ENCODE measurements at regions not wholly inside any gene's neighbourhood (a gene's known extent, or its start where the extent isn't known, plus 50 kb on each side); places are given as distances from the start of the nearest gene placed in this dataset.

GRCh38 chr4:104418286-104418685 is 76.4 kb downstream of the CXXC4 start:
- DNase-seq (ENCODE audit: low read depth) = no peak
- TF ChIP-seq CTCF (IDR thresholded peaks at IDR 0.05; ENCODE audit: insufficient read depth, low read depth, low read length, missing control alignments) = no peak
- H3K4me3 ChIP-seq (ENCODE audit: low read depth, low read length) = no peak overlapping the region

GRCh38 chr4:104417357-104417882 is 77.3 kb downstream of the CXXC4 start:
- no peak for TF ChIP-seq CTCF (IDR thresholded peaks at IDR 0.05; ENCODE audit: insufficient read depth, low read depth, low read length, missing control alignments)
- H3K4me3 ChIP-seq (ENCODE audit: low read depth, low read length) = no peak overlapping the region
- DNase-seq (ENCODE audit: low read depth) = no peak

GRCh38 chr4:104416725-104417356 is 77.9 kb downstream of the CXXC4 start:
- no peak for TF ChIP-seq CTCF (IDR thresholded peaks at IDR 0.05; ENCODE audit: insufficient read depth, low read depth, low read length, missing control alignments)
- no peak for DNase-seq (ENCODE audit: low read depth)
- no peak overlapping the region for H3K4me3 ChIP-seq (ENCODE audit: low read depth, low read length)

- no peak for TF ChIP-seq CTCF (IDR thresholded peaks at IDR 0.05; ENCODE audit: insufficient read depth, low read depth, low read length, missing control alignments)
- H3K4me3 ChIP-seq (ENCODE audit: low read depth, low read length) = no peak overlapping the region
These were observed 81.2 kb downstream of the CXXC4 start for GRCh38 chr4:104413487-104413886.

GRCh38 chr4:104412344-104412743 is 82.3 kb downstream of the CXXC4 start:
- TF ChIP-seq CTCF (IDR thresholded peaks at IDR 0.05; ENCODE audit: insufficient read depth, low read depth, low read length, missing control alignments) = no peak

More at GRCh38 chr4:104413487-104413886, 81.2 kb downstream of the CXXC4 start:
- no peak for DNase-seq (ENCODE audit: low read depth)

GRCh38 chr4:104411502-104411901 is 83.2 kb downstream of the CXXC4 start:
- DNase-seq (ENCODE audit: low read depth) = no peak
- TF ChIP-seq CTCF (IDR thresholded peaks at IDR 0.05; ENCODE audit: insufficient read depth, low read depth, low read length, missing control alignments) = no peak
- H3K4me3 ChIP-seq (ENCODE audit: low read depth, low read length) = no peak overlapping the region

More at GRCh38 chr4:104412344-104412743, 82.3 kb downstream of the CXXC4 start:
- no peak overlapping the region for H3K4me3 ChIP-seq (ENCODE audit: low read depth, low read length)
- no peak for DNase-seq (ENCODE audit: low read depth)

GRCh38 chr4:104408878-104409277 is 85.8 kb downstream of the CXXC4 start:
- DNase-seq (ENCODE audit: low read depth) = no peak
- no peak overlapping the region for H3K4me3 ChIP-seq (ENCODE audit: low read depth, low read length)
- no peak for TF ChIP-seq CTCF (IDR thresholded peaks at IDR 0.05; ENCODE audit: insufficient read depth, low read depth, low read length, missing control alignments)
